ENCODE measurements at regions not wholly inside any gene's neighbourhood (a gene's known extent, or its start where the extent isn't known, plus 50 kb on each side); places are given as distances from the start of the nearest gene placed in this dataset.
"Not testable (repeated sequence)": the region's sequence is repeated elsewhere in the genome, so short reads cannot be mapped to it uniquely, and the experiment has no call there.

- no peak for DNase-seq
Measured at GRCh38 chr7:97381815-97382554, 264.5 kb downstream of the SDHAF3 start.

DNA sequence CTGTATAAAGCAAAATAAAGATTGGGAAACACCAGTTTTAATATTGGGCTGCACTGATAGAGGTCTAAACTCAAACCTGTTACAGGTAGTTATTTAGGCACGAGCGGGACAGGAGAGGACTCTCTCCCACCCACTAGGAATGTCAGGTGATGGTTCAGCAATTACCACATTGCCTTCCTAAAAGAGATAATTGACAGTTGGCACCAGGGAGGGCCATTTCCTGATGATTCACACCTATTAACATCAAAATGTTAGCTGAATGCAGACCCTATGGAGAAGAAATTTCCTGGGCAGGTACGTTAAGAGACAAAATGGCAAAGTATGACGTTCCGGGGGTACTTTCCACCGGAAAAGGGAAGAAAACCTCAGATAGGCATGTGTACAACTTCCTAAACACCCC lies 272.6 kb downstream of the SDHAF3 start:
- no peak for DNase-seq

DNA sequence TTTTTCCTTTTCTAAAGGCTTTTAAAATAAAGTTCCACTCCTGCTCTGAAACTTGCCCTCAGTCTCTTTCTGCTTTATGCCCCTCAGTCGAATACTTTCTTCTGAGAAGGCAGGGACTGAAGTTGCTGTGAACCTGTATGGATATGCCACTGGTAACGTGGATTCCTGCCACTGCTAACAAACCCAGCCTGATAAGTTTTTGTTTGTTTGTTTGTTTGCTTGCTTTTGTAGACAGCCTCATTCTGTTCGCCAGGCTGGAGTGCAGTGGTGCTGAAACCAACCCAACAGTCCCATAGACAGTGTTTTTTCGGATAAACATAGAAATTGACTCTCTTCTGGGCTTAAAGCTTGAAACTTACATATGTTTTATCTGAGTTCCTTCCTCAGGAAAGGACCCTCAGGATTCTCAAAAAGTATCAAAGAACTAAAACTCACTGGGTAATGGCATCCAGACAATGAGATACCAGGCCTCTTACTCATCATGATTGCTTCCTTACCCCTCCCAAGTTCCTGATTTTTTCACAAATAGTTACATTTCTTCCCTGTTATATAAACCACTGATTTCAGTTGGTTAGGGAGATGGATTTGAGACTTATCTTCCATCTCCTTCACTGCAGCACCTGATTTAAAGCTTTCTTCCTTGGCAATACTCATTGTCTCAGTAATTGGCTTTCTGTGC lies 273.6 kb downstream of the SDHAF3 start:
- DNase-seq: no peak

DNA sequence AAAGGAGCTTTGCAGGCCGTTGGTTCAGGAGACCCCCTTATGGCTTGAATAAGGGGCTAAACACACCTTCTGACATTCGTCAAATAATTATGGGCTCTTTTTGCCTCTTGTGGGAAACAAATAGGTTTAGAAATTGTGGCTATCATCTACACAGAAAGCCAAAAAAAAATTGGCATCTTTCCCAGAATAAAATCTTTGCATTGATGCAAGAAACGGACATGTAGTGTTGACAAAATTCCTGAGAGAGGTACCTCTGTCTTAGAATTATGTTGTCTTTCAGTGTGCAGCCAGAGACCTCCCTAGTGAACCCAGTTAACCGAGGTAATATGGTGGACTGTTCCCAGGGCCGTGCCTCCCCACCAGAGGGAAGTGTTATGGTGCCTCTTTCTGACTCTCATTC lies 283.9 kb downstream of the SDHAF3 start:
- no peak for DNase-seq

GRCh38 chr7:97405835-97406234 lies 288.3 kb downstream of the SDHAF3 start:
- DNase-seq: no peak

DNA sequence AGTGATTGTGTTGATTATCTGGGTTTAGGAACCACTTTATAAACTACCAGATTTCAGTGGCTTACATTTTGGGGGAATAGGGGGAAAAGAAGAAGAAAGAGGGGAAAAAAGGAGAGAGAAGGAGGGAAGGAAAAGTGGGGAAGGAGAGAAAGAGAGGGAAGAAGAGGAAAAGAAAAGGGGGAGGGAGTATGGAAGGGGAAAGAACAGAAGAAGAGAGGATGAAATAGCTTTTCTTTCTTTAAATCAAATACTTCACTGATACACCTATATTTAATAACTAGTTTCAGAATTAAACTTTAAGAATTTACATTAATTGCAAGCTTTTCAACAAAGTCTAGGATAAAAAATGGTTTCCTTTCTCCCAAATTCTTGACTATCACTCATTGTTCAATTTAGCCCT lies 289.6 kb downstream of the SDHAF3 start:
- DNase-seq: no peak

- DNase-seq: no peak
Measured at GRCh38 chr7:97409346-97409745, 291.8 kb downstream of the SDHAF3 start.

GRCh38 chr7:97418312-97418711 lies 300.8 kb downstream of the SDHAF3 start:
- peak; percentile 4 for DNase-seq

DNA sequence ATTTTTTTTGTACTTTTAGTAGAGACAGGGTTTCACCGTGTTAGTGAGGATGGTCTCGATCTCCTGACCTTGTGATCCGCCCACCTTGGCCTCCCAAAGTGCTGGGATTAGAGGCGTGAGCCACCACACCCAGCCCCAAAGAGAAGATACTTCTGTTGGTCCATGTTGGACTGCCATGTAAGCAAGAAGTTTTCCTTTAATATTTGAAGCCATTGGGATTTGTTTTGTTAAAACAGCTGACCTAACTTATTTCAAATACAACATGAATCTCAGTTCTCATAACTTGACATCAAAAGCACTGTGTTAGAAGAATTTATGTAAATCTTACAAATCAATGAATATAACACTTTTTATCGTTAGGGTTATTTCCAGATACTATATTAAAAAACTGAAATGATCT lies 302.4 kb downstream of the SDHAF3 start:
- no peak for DNase-seq

DNA sequence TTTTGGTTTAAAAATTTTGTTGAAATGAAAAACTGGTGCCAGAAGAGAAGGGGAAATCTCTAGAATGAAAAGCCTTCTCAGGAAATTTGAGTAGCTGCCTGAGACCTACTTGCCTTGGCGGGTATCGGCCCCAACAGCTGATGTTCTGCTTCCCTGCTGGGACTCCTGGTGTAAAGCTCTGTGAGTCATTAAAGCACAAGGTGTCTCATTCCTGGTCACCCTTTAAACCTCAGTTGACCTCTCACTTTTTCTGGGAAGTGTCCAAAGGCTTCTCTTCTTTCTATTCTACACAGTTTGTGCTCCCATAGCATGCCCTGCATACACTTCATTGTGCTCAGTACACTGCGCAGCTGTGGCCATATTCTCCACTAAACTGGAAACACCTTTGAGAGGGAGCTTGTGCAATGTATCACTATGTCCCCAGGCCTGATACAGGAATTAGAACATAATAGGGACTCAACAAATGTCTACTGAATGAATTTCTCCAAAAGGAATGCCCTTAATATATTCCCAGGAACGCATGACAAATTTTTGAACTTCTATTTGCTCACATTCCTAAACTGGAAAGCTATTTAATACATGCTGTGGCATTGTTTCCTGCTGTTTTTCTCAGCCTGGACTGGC lies 303.9 kb downstream of the SDHAF3 start:
- no peak for DNase-seq

DNA sequence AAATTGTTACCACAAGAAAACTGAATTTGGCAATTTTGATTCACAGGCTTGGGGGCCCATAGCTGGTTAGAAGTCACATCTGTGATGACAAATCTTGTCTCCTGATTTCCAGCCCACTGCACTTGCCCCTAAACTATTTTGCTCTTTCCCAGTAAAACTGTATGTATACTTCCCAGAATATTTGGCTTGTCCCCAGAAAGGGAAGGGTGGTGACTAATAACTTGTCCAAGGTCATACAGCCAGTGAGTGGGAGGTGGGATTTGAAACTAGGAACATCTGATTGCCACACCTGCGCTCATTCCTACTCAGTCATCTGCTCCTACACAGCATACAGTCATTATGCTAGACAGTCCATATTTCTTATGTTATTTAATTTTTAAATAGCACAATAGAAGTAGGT lies 304.5 kb downstream of the SDHAF3 start:
- DNase-seq: no peak

GRCh38 chr7:97430006-97430405 lies 301.9 kb upstream of the TAC1 start:
- DNase-seq: no peak

GRCh38 chr7:97439637-97440214 lies 292.2 kb upstream of the TAC1 start:
- no peak for DNase-seq

- DNase-seq: no peak
Measured at GRCh38 chr7:97446361-97446760, 285.5 kb upstream of the TAC1 start.

- DNase-seq: not testable (repeated sequence)
Measured at GRCh38 chr7:97449448-97449847, 282.4 kb upstream of the TAC1 start.

- no peak for DNase-seq
Measured at GRCh38 chr7:97450516-97450915, 281.4 kb upstream of the TAC1 start.

GRCh38 chr7:97454636-97455035 lies 277.2 kb upstream of the TAC1 start:
- no peak for DNase-seq

- no peak for DNase-seq
Measured at GRCh38 chr7:97457054-97457453, 274.8 kb upstream of the TAC1 start.

GRCh38 chr7:97460433-97460832 lies 271.5 kb upstream of the TAC1 start:
- DNase-seq: no peak

GRCh38 chr7:97461596-97461995 lies 270.3 kb upstream of the TAC1 start:
- DNase-seq: no peak

GRCh38 chr7:97466071-97466470 lies 265.8 kb upstream of the TAC1 start:
- no peak for DNase-seq

DNA sequence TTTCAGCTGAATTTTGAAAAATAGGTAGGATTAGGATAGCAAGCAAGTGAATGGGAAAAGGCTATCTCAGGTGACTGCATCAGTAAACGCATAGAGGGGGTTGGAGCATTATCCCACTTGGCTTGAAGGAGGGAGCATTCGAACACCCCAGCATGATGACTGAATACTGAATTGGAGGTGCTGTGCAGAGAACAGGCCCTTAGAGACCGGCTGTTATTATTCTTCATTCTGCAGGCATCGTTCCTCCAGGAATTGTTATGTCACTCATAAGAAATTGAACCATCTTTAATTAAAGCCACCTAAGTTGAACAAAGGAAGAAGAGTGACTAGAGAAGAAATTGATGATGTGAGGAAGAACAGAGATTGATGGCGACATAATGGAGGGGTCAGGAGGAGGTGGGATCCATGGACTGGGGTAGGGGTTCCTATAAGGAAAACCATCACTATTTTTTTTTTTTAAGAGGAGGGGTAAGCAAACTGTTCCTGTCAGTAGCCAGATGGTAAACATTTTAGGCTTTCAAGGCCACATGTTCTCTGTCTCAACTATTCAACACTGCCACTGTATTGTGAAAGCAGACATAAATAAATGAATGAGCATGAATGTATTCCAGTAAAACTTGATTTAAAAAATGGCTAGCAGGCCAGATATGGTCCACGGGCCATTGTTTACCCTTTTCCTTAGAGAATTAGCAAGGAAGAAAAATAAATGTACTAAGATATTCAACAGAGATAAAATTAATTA lies 264.7 kb upstream of the TAC1 start:
- DNase-seq: no peak

DNA sequence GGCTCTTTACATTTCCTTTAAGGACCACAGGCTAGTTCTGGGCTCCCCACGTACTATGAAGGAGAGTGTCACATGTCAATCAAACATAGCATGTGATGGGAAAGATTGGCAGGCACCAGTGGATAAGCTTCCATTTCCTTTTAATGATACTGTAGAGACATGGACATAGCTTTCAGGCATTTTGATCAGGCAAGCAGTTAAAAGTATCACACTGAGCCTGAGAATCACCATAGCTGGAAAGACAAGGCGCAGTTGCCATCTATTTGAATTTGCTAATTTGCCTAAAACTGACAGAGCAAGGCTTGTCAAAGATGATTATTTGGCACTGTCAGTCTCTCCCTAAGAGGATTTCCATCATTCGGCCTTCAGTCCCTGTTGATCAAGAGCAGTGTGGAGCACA lies 263.4 kb upstream of the TAC1 start:
- no peak for DNase-seq

Measured in activated CD4-positive, alpha-beta T cell treated with anti-CD3 and anti-CD28 coated beads for 48 hours (primary cell).